Neural cell (in vitro differentiated cells): ENCODE measurements at regions not wholly inside any gene's neighbourhood (a gene's known extent, or its start where the extent isn't known, plus 50 kb on each side); places are given as distances from the start of the nearest gene placed in this dataset.
"Not testable (repeated sequence)": the region's sequence is repeated elsewhere in the genome, so short reads cannot be mapped to it uniquely, and the experiment has no call there.

Source experiments
- POLR2AphosphoS5 ChIP-seq: IDR thresholded peaks from 2 replicates; pipeline ENCODE4 v1.6.1; 2012
- RAD21 ChIP-seq: fragments of 450-650 bp; conservative IDR thresholded peaks from 2 replicates; pipeline ENCODE4 v1.6.1; 2014; ENCODE audit warnings: antibody characterized with exemption, mild to moderate bottlenecking, moderate library complexity
- SMC3 ChIP-seq: fragments of 450-650 bp; conservative IDR thresholded peaks from 2 replicates; pipeline ENCODE4 v1.6.1; 2014; ENCODE audit warnings: antibody characterized with exemption, mild to moderate bottlenecking, moderate library complexity; ENCODE audit not compliant: poor library complexity
- TF ChIP-seq, protein P1 (sequence below): fragments of 450-650 bp; IDR thresholded peaks from 2 replicates; pipeline ENCODE4 v1.5.1; 2014; ENCODE audit warnings: antibody characterized with exemption, mild to moderate bottlenecking, moderate library complexity; ENCODE audit not compliant: poor library complexity, severe bottlenecking
- TF ChIP-seq, protein P2 (sequence below): IDR thresholded peaks from 2 replicates; pipeline ENCODE4 v1.6.1; 2012; ENCODE audit warnings: borderline replicate concordance

DNA sequence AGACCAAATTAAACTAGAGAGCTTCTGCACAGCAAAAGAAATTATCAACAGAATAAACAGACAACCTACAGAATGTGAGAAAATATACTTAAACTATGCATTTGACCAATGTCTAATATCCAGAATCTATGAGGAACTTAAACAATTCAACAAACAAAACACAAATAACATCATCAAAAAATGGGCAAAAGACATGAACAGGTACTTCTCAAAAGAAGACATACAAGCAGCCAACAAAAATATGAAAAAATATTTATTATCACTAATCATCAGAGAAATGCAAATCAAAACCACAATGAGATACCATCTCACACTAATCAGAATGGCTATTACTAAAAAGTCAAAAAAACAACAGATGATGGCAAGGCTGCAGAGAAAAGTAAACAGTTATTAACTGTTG is 236.2 kb upstream of the FAT3 start:
- TF ChIP-seq SMC3, POLR2AphosphoS5, RAD21: not testable (repeated sequence)
- TF ChIP-seq, protein P1, sequence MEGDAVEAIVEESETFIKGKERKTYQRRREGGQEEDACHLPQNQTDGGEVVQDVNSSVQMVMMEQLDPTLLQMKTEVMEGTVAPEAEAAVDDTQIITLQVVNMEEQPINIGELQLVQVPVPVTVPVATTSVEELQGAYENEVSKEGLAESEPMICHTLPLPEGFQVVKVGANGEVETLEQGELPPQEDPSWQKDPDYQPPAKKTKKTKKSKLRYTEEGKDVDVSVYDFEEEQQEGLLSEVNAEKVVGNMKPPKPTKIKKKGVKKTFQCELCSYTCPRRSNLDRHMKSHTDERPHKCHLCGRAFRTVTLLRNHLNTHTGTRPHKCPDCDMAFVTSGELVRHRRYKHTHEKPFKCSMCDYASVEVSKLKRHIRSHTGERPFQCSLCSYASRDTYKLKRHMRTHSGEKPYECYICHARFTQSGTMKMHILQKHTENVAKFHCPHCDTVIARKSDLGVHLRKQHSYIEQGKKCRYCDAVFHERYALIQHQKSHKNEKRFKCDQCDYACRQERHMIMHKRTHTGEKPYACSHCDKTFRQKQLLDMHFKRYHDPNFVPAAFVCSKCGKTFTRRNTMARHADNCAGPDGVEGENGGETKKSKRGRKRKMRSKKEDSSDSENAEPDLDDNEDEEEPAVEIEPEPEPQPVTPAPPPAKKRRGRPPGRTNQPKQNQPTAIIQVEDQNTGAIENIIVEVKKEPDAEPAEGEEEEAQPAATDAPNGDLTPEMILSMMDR = not testable (repeated sequence)
- TF ChIP-seq, protein P2, sequence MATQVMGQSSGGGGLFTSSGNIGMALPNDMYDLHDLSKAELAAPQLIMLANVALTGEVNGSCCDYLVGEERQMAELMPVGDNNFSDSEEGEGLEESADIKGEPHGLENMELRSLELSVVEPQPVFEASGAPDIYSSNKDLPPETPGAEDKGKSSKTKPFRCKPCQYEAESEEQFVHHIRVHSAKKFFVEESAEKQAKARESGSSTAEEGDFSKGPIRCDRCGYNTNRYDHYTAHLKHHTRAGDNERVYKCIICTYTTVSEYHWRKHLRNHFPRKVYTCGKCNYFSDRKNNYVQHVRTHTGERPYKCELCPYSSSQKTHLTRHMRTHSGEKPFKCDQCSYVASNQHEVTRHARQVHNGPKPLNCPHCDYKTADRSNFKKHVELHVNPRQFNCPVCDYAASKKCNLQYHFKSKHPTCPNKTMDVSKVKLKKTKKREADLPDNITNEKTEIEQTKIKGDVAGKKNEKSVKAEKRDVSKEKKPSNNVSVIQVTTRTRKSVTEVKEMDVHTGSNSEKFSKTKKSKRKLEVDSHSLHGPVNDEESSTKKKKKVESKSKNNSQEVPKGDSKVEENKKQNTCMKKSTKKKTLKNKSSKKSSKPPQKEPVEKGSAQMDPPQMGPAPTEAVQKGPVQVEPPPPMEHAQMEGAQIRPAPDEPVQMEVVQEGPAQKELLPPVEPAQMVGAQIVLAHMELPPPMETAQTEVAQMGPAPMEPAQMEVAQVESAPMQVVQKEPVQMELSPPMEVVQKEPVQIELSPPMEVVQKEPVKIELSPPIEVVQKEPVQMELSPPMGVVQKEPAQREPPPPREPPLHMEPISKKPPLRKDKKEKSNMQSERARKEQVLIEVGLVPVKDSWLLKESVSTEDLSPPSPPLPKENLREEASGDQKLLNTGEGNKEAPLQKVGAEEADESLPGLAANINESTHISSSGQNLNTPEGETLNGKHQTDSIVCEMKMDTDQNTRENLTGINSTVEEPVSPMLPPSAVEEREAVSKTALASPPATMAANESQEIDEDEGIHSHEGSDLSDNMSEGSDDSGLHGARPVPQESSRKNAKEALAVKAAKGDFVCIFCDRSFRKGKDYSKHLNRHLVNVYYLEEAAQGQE = not testable (repeated sequence)
